ENCODE measurements at regions not wholly inside any gene's neighbourhood (a gene's known extent, or its start where the extent isn't known, plus 50 kb on each side); places are given as distances from the start of the nearest gene placed in this dataset.

DNA sequence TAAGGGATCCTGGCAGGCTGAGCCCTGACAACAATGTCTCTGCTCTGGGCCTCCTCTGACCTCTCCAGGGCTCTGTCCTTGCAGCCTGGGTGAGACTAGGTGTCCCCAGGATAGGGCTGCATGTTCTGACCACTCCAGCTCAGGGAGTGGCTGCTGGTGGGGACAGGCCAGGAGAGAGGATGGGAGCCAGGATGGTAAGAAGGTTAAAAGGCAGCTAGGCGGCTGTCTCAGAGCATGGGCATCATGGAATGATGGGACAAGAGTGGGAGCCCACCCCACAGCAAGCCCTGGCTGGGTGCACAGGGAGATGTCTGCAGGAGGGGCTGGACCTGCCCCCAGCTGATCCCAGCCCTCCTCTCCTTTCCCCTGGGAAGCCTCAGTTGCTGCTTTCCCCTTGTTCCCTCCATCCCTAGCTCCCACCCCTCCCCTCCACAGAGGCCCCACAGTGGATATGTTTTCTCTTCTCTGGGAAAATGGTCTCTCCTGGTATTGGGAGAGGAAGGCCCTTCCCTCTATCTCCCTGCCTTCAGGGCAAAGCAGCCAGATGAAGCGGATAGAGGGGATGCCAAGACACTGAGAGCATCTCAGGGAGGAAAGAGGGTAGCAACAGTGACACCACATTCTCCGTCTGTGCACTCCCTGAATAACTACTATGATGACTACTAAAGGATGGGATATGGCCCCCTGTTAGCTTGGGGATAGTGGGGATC, 334.3 kb downstream of the DYSF start:
- TF ChIP-seq POLR2A (IDR thresholded peaks at IDR 0.05; ENCODE audit: low read depth, low read length) (no peak), POLR2AphosphoS5 (IDR thresholded peaks at IDR 0.05; ENCODE audit: low read depth, low read length) (no peak), TAF1 (IDR thresholded peaks at IDR 0.05; ENCODE audit: borderline replicate concordance, low read depth, low read length) (no peak)
